HG02798 (cell line): ENCODE measurements at regions not wholly inside any gene's neighbourhood (a gene's known extent, or its start where the extent isn't known, plus 50 kb on each side); places are given as distances from the start of the nearest gene placed in this dataset.
"Not testable (repeated sequence)": the region's sequence is repeated elsewhere in the genome, so short reads cannot be mapped to it uniquely, and the experiment has no call there.

Experiments
- ATAC-seq: cut with Tn5 transposase; IDR thresholded peaks from one replicate; pipeline ENCODE4 v1.9.1; 2021; ENCODE audit warnings: mild to moderate bottlenecking; ENCODE audit not compliant: unreplicated experiment, poor library complexity

DNA sequence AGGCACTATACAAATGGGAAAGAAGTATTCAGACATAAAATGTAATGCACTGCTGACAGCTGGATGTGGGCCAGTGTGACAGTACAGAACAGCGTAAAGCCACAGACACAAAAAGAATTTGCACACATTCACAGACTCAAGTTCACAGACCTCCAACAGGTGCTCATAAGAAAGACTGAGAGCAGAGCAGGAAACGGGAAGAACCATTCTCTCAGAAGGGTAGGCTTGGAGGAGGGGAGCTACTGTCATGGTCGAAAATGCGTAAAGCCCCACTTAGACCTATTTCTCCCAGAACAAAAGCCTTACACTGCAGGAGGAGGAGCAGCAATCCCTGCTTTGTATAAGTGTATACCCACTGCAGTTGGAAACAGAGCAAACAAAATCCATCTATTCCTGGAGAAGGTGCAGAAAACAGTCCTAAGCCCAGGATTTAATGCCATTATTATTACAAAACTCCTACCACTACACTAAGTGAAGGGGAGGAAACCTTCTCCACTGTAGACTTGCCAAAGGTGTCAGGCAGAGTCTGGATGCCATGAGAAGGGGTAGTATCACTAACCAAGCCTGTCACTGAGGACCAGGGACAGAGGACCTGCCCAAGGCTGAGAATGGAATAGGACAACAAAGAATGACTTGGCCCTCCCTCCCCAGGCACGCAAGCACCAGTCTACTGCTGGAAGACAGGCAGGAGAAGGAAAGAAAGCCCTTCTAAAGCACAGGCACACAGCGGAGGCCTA, 103.0 kb upstream of the FAM25C start:
- not testable (repeated sequence) for ATAC-seq

DNA sequence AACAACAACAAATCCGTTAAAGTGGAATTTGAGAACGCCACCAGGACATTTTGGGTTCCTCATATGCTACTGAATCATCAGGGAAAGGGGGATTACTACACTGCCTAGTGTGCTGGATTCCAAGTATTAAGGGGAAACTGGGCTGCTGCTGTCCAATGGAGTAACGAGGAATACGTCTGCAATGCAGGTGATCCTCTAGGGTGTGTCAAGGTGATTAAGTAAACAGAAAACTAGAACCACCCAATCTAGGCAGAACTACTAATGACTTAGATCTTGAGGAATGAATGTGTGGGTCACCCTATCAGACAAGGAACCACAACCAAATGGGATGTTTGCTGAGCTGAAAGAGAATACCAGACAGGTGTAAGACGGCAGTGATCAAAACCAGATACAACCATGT, 99.3 kb upstream of the FAM25C start:
- not testable (repeated sequence) for ATAC-seq

DNA sequence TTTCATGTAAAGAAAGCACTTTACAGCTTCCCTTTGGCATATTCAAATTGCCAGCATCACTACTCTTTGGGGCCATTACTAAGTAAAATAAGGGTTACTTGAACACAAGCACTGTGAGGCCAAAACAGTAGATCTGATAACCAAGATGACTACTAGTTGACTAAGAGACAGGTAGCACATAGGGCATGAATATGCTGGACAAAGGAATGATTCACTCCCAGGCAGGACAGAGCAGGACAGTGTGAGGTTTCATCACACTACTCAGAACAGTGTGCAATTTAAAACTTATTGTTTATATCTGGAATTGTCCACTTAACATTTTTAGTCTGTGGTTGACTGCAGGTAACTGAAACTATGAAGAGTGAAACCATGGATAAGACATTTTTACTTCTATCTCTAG, 91.1 kb upstream of the FAM25C start:
- not testable (repeated sequence) for ATAC-seq

DNA sequence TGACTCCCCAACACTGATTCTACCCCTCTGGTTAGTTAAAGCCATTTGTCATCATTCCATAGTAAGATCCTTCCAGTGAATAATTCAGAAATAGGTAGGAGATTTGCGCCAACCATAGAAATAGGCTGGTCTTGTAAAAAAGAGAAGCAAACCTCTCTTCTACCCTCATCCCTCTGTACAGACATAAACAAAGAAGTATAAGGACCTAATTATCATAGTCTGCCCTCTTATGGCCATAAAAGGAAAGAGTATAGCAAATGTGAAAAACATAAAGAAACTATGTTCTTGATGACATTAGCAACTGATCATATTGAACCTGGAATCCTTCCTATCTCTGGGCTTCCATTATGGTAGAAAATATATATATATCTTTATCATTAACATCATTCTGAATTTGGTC, 88.5 kb upstream of the FAM25C start:
- not testable (repeated sequence) for ATAC-seq

DNA sequence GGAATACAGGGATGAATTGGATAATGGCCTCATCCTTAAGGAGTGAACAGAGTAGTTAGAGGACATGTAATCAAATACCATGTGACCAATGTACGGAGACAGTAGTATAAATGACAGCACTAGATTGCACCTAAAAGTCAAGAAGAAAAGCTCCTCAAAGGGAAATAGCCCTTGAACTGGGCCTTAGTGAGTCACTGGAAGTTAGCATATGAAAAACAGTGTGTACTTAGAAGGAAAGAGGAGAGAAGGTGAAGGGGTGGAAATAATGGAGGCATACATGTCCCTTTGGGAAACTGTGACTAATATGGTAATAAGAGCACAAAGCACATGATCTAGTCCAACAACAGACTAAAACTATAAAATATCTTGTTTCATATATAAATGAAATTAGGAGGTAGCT, 84.9 kb upstream of the FAM25C start:
- ATAC-seq = not testable (repeated sequence)

DNA sequence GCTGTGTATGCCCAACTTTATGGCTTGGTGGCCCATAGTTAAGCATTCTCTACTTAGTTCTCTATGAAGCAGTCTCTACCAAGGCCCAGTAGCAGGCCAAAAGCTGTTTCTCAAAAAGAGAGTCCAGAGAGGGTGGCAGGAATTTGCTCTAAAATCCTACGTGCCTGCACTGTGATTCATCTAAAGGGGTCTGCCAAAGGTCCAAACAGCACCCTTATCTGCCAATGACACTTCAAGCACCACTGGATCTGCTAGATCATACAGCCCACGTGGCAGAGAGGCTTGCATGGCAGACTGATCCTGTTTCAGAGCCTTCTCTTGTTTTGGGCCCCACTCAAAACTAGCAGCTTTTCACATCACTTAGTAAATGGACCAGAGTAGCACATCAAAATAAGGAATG, 71.6 kb upstream of the FAM25C start:
- ATAC-seq = not testable (repeated sequence)

DNA sequence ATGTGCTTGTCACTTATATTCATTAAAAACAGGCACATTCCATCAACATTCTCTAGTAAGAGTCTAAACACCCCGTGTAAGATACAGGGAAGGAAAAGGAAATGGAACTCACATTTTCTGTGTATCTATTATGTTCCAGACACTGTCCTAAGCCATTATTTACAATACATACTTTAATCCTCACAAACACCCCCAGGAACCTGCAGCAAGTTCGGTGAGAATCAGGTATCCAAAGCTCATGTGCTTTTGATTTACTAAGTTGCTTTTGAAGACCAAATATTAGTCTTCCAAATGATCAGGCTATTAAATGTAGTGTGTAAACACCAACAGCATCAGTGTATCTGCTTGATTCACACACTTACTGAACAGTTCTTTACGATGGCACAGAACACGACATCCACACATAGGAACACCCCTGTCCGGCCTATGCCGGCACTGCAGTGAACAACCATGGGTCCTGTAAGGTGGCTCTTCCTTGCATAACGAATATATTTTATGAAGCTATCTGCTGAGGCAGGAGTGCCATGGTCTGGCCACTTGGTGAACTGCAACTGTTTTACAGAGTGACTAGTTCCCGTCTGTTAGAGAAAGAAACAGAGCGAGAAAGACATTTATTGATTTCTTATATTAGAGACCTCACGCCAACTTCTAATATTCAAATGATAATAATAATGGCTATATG, 64.5 kb upstream of the FAM25C start:
- ATAC-seq = peak; percentile 88

DNA sequence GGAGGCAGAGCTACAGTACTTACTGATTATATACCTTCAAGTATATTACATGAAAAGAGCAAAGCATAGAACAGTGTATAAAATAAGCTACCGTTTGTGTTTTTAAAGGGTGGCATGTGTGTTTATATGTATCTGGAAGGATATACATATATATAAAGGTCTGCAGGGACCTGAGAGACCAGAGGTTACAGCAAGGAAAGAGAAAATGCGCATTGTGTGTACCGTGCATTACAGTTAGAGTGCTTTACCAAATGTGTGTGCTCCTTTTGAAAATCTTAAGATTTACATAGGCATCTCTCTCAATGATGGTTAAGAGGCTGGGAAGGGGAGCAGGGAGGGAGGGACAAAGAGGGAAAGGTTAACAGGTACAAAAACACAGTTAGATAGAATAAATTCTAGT, 55.8 kb upstream of the FAM25C start:
- ATAC-seq = not testable (repeated sequence)
